ENCODE measurements at regions not wholly inside any gene's neighbourhood (a gene's known extent, or its start where the extent isn't known, plus 50 kb on each side); places are given as distances from the start of the nearest gene placed in this dataset.
"Not testable (repeated sequence)": the region's sequence is repeated elsewhere in the genome, so short reads cannot be mapped to it uniquely, and the experiment has no call there.

DNA sequence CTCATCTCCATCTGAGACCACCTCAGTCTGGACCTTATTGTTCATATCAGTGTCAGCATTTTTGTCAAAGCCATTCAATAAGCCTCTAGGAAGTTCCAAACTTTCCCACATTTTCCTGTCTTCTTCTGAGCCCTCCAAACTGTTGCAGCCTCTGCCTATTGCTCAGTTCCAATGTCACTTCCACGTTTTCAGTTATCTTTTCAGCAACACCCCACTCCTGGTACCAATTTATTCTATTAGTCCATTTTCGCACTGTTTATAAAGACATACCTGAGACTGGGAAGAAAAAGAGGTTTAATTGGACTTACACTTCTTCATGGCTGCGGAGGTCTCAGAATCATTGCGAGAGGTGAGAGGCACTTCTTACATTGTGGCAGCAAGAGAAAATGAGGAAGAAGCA, 339.3 kb downstream of the TLL1 start:
- H3K4me1 ChIP-seq (ENCODE audit: control insufficient read depth, insufficient read depth, low read length); H3K36me3 ChIP-seq (ENCODE audit: control insufficient read depth in 2 of 2, insufficient read depth in 1 of 2, low read length in 2 of 2); H3K27ac ChIP-seq (ENCODE audit: extremely low read depth, low read depth, low read length); POLR2A ChIA-PET; CTCF ChIA-PET; H3K9me3 ChIP-seq (ENCODE audit: control insufficient read depth, insufficient read depth, low read depth, low read length); H3K4me3 ChIP-seq (ENCODE audit: low read depth, low read length): not testable (repeated sequence)
- peak; percentile 78 for TF ChIP-seq ZNF707 (tag by site-specific recombination; IDR thresholded peaks at IDR 0.05)

DNA sequence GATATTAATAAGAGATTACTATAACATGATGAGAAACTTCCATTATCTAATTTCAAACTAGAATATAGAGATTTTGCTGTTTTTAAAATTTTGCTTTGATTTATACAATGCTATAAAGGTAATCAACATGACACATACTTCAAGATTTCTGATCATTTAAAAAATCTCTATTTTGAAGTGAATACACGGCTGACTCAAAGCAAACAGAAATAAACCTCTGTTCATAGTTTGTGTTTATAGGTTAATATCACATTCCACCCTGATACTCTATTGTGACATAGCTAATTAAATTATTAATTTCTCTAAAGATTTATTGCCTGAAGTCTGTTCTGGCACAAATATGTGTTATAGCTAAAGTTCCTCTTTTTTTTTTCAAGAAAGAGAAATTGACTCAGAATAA, 349.2 kb downstream of the TLL1 start:
- no peak for TF ChIP-seq ZNF354C (tag by site-specific recombination; IDR thresholded peaks at IDR 0.05; ENCODE audit: borderline replicate concordance, low read depth)
- TF ChIP-seq, protein P1, sequence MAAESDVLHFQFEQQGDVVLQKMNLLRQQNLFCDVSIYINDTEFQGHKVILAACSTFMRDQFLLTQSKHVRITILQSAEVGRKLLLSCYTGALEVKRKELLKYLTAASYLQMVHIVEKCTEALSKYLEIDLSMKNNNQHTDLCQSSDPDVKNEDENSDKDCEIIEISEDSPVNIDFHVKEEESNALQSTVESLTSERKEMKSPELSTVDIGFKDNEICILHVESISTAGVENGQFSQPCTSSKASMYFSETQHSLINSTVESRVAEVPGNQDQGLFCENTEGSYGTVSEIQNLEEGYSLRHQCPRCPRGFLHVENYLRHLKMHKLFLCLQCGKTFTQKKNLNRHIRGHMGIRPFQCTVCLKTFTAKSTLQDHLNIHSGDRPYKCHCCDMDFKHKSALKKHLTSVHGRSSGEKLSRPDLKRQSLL (tag by site-specific recombination; IDR thresholded peaks at IDR 0.05): no peak
- TF ChIP-seq ZNF610 (tag by site-specific recombination; IDR thresholded peaks at IDR 0.05; ENCODE audit: borderline replicate concordance): no peak
- TF ChIP-seq ZNF2 (tag by site-specific recombination; IDR thresholded peaks at IDR 0.05): no peak
- no peak for TF ChIP-seq ZNF791 (tag by site-specific recombination; IDR thresholded peaks at IDR 0.05)
- TF ChIP-seq ZNF660 (tag by site-specific recombination; IDR thresholded peaks at IDR 0.05): no peak
- no peak for TF ChIP-seq ZNF175 (tag by site-specific recombination; IDR thresholded peaks at IDR 0.05)
- TF ChIP-seq, protein P2, sequence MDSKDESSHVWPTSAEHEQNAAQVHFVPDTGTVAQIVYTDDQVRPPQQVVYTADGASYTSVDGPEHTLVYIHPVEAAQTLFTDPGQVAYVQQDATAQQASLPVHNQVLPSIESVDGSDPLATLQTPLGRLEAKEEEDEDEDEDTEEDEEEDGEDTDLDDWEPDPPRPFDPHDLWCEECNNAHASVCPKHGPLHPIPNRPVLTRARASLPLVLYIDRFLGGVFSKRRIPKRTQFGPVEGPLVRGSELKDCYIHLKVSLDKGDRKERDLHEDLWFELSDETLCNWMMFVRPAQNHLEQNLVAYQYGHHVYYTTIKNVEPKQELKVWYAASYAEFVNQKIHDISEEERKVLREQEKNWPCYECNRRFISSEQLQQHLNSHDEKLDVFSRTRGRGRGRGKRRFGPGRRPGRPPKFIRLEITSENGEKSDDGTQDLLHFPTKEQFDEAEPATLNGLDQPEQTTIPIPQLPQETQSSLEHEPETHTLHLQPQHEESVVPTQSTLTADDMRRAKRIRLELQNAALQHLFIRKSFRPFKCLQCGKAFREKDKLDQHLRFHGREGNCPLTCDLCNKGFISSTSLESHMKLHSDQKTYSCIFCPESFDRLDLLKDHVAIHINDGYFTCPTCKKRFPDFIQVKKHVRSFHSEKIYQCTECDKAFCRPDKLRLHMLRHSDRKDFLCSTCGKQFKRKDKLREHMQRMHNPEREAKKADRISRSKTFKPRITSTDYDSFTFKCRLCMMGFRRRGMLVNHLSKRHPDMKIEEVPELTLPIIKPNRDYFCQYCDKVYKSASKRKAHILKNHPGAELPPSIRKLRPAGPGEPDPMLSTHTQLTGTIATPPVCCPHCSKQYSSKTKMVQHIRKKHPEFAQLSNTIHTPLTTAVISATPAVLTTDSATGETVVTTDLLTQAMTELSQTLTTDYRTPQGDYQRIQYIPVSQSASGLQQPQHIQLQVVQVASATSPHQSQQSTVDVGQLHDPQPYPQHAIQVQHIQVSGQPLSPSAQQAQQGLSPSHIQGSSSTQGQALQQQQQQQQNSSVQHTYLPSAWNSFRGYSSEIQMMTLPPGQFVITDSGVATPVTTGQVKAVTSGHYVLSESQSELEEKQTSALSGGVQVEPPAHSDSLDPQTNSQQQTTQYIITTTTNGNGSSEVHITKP (tag by site-specific recombination; IDR thresholded peaks at IDR 0.05): no peak
- TF ChIP-seq, protein P3, sequence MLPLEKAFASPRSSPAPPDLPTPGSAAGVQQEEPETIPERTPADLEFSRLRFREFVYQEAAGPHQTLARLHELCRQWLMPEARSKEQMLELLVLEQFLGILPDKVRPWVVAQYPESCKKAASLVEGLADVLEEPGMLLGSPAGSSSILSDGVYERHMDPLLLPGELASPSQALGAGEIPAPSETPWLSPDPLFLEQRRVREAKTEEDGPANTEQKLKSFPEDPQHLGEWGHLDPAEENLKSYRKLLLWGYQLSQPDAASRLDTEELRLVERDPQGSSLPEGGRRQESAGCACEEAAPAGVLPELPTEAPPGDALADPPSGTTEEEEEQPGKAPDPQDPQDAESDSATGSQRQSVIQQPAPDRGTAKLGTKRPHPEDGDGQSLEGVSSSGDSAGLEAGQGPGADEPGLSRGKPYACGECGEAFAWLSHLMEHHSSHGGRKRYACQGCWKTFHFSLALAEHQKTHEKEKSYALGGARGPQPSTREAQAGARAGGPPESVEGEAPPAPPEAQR (tag by site-specific recombination; IDR thresholded peaks at IDR 0.05): no peak
- TF ChIP-seq, protein P4, sequence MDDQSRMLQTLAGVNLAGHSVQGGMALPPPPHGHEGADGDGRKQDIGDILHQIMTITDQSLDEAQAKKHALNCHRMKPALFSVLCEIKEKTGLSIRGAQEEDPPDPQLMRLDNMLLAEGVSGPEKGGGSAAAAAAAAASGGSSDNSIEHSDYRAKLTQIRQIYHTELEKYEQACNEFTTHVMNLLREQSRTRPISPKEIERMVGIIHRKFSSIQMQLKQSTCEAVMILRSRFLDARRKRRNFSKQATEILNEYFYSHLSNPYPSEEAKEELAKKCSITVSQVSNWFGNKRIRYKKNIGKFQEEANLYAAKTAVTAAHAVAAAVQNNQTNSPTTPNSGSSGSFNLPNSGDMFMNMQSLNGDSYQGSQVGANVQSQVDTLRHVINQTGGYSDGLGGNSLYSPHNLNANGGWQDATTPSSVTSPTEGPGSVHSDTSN (CRISPR knock-in tag; IDR thresholded peaks at IDR 0.05): no peak
- no peak for TF ChIP-seq ZNF654 (tag by site-specific recombination; IDR thresholded peaks at IDR 0.05; ENCODE audit: low read depth)
- TF ChIP-seq, protein P5, sequence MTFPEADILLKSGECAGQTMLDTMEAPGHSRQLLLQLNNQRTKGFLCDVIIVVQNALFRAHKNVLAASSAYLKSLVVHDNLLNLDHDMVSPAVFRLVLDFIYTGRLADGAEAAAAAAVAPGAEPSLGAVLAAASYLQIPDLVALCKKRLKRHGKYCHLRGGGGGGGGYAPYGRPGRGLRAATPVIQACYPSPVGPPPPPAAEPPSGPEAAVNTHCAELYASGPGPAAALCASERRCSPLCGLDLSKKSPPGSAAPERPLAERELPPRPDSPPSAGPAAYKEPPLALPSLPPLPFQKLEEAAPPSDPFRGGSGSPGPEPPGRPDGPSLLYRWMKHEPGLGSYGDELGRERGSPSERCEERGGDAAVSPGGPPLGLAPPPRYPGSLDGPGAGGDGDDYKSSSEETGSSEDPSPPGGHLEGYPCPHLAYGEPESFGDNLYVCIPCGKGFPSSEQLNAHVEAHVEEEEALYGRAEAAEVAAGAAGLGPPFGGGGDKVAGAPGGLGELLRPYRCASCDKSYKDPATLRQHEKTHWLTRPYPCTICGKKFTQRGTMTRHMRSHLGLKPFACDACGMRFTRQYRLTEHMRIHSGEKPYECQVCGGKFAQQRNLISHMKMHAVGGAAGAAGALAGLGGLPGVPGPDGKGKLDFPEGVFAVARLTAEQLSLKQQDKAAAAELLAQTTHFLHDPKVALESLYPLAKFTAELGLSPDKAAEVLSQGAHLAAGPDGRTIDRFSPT (tag by site-specific recombination; IDR thresholded peaks at IDR 0.05): no peak
- no peak for TF ChIP-seq ZBTB48 (tag by site-specific recombination; IDR thresholded peaks at IDR 0.05)
- TF ChIP-seq ZNF112 (tag by site-specific recombination; IDR thresholded peaks at IDR 0.05): no peak
- TF ChIP-seq ZBTB1 (tag by site-specific recombination; IDR thresholded peaks at IDR 0.05): no peak
- no peak for TF ChIP-seq ZNF48 (tag by site-specific recombination; IDR thresholded peaks at IDR 0.05)
- TF ChIP-seq, protein P6, sequence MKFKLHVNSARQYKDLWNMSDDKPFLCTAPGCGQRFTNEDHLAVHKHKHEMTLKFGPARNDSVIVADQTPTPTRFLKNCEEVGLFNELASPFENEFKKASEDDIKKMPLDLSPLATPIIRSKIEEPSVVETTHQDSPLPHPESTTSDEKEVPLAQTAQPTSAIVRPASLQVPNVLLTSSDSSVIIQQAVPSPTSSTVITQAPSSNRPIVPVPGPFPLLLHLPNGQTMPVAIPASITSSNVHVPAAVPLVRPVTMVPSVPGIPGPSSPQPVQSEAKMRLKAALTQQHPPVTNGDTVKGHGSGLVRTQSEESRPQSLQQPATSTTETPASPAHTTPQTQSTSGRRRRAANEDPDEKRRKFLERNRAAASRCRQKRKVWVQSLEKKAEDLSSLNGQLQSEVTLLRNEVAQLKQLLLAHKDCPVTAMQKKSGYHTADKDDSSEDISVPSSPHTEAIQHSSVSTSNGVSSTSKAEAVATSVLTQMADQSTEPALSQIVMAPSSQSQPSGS (tag by site-specific recombination; IDR thresholded peaks at IDR 0.05; ENCODE audit: low read depth): no peak
- TF ChIP-seq ZBTB8A (tag by site-specific recombination; IDR thresholded peaks at IDR 0.05): no peak
- TF ChIP-seq ZNF596 (tag by site-specific recombination; IDR thresholded peaks at IDR 0.05): no peak
- Histone ChIP-seq H3K9me3 (ENCODE audit: control insufficient read depth, insufficient read depth, low read depth, low read length) (no peaks in the 10 kb centered on the region), H3K36me3 (ENCODE audit: control insufficient read depth in 2 of 2, insufficient read depth in 1 of 2, low read length in 2 of 2) (no peaks in the 10 kb centered on the region), H3K4me3 (ENCODE audit: low read depth, low read length) (no peak overlapping the region), H3K27ac (ENCODE audit: extremely low read depth, low read depth, low read length) (no peak overlapping the region), H3K4me1 (ENCODE audit: control insufficient read depth, insufficient read depth, low read length) (no peaks in the 10 kb centered on the region)
- ChIA-PET CTCF (no interaction called here), POLR2A (no interaction called here)
